ENCODE measurements at regions not wholly inside any gene's neighbourhood (a gene's known extent, or its start where the extent isn't known, plus 50 kb on each side); places are given as distances from the start of the nearest gene placed in this dataset.
"Not testable (repeated sequence)": the region's sequence is repeated elsewhere in the genome, so short reads cannot be mapped to it uniquely, and the experiment has no call there.

GRCh38 chr10:130350996-130351395 is 214.8 kb downstream of the GLRX3 start:
- Mint-ChIP-seq H3K4me3 (no peak overlapping the region), H3K36me3 (ENCODE audit: insufficient read depth) (no peaks in the 10 kb centered on the region), H3K4me1 (ENCODE audit: low read depth) (no peaks in the 10 kb centered on the region), H3K27me3 (ENCODE audit: low read depth) (no peaks in the 10 kb centered on the region), H3K9me3 (peaks cover 4% of the 10 kb centered on the region)
- ATAC-seq (no peak), DNase-seq (no peak)

GRCh38 chr10:130351466-130352290 is 215.5 kb downstream of the GLRX3 start:
- no peak for ATAC-seq
- Mint-ChIP-seq H3K27me3 (ENCODE audit: low read depth) (no peaks in the 10 kb centered on the region), H3K4me1 (ENCODE audit: low read depth) (no peaks in the 10 kb centered on the region), H3K36me3 (ENCODE audit: insufficient read depth) (no peaks in the 10 kb centered on the region), H3K9me3 (peaks cover 4% of the 10 kb centered on the region), H3K4me3 (no peak overlapping the region)
- DNase-seq = no peak

- Mint-ChIP-seq H3K27me3 (ENCODE audit: low read depth) (no peaks in the 10 kb centered on the region), H3K36me3 (ENCODE audit: insufficient read depth) (no peaks in the 10 kb centered on the region), H3K9me3 (peaks cover 4% of the 10 kb centered on the region), H3K4me3 (no peak overlapping the region), H3K4me1 (ENCODE audit: low read depth) (no peaks in the 10 kb centered on the region)
- DNase-seq (no peak), ATAC-seq (no peak)
Measured at GRCh38 chr10:130352291-130352645, 216.1 kb downstream of the GLRX3 start.

DNA sequence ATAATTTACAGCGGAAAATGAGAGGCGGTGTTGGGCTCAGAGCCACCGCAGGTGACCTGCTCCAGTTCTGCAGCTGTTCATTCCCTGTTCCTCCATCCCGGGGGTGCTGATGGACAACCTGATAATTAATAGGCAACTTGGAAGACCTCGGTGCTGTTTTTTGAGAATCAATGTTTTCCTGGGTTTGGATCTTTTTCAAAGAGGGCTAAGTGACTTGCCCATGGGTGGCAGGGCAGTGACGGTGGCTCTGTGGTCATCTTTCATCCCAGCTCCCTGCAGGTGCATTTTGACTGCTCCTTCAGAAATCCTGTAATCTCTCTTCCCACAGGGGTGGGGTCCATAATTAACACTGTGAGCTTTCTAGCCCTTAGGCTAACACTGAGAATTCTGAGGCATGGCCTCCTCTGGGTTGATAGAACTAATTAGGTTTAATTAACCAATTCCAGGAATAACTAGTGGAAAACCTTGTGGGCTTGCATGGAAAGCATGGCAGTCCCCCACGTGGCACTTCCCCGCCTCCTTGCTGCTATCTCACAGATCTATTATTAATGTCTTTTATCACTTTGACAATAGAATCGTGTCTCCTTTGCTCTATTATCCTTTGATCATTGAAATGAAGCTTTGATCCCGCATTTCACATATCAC is 217.9 kb downstream of the GLRX3 start:
- no peaks in the 10 kb centered on the region for H3K9me3 Mint-ChIP-seq
- H3K4me1 Mint-ChIP-seq (ENCODE audit: low read depth) = no peaks in the 10 kb centered on the region
- H3K36me3 Mint-ChIP-seq (ENCODE audit: insufficient read depth) = no peaks in the 10 kb centered on the region
- no peak overlapping the region for H3K4me3 Mint-ChIP-seq
- ATAC-seq (no peak), DNase-seq (no peak)
- H3K27me3 Mint-ChIP-seq (ENCODE audit: low read depth) = no peaks in the 10 kb centered on the region

DNA sequence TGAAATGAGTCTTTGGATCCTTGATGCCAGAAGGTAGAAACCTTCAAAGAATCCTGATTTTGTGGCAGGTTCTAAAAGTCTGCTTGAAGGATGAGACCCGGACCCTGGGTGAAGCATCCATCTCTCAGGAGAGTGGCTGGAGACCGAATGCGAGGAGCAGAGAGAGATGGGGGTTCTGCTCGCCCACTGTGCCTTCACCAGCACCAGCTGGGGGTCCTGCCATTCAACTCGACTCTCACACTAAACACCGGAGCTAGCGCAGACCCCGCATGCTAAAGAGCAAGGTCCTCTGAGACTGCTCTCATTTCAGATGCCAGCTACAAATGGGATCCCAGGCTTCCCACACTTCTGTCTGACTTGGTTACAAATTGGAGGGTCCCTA is 218.4 kb downstream of the GLRX3 start:
- Mint-ChIP-seq H3K4me3 (no peak overlapping the region), H3K9me3 (no peaks in the 10 kb centered on the region), H3K4me1 (ENCODE audit: low read depth) (no peaks in the 10 kb centered on the region), H3K27me3 (ENCODE audit: low read depth) (no peaks in the 10 kb centered on the region), H3K36me3 (ENCODE audit: insufficient read depth) (no peaks in the 10 kb centered on the region)
- no peak for DNase-seq
- no peak for ATAC-seq

- Mint-ChIP-seq H3K36me3 (ENCODE audit: insufficient read depth) (no peaks in the 10 kb centered on the region), H3K4me3 (no peak overlapping the region), H3K4me1 (ENCODE audit: low read depth) (no peaks in the 10 kb centered on the region), H3K9me3 (no peaks in the 10 kb centered on the region), H3K27me3 (ENCODE audit: low read depth) (no peaks in the 10 kb centered on the region)
- ATAC-seq (no peak), DNase-seq (no peak)
Measured at GRCh38 chr10:130354976-130355795, 219.0 kb downstream of the GLRX3 start.

GRCh38 chr10:130356429-130356828 is 220.2 kb downstream of the GLRX3 start:
- not testable (repeated sequence) for H3K36me3 Mint-ChIP-seq (ENCODE audit: insufficient read depth); H3K9me3 Mint-ChIP-seq; H3K4me1 Mint-ChIP-seq (ENCODE audit: low read depth); DNase-seq; H3K4me3 Mint-ChIP-seq; H3K27me3 Mint-ChIP-seq (ENCODE audit: low read depth); ATAC-seq

DNA sequence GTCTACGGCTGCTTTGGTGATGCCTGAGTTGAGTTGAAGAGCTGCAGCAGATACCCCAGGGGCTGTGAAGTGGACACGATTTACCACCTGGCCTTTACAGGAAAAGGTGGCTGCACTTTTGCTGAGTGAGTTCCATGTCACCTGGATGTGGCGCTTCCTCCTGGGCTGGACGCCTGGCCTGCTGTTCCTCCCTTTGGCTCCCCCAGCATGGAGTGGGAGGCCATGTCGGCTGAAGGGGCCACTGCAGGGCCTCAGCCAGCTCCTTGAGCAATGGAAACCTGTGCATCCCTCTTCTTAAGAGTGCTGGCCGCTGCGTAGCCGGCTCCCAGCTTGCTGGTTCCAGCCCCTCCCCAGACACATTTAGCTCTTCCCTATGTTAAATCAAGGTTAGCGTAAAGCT is 221.0 kb downstream of the GLRX3 start:
- ATAC-seq (no peak), DNase-seq (no peak)
- Mint-ChIP-seq H3K9me3 (no peaks in the 10 kb centered on the region), H3K4me1 (ENCODE audit: low read depth) (no peaks in the 10 kb centered on the region), H3K36me3 (ENCODE audit: insufficient read depth) (no peaks in the 10 kb centered on the region), H3K27me3 (ENCODE audit: low read depth) (no peaks in the 10 kb centered on the region), H3K4me3 (no peak overlapping the region)

DNA sequence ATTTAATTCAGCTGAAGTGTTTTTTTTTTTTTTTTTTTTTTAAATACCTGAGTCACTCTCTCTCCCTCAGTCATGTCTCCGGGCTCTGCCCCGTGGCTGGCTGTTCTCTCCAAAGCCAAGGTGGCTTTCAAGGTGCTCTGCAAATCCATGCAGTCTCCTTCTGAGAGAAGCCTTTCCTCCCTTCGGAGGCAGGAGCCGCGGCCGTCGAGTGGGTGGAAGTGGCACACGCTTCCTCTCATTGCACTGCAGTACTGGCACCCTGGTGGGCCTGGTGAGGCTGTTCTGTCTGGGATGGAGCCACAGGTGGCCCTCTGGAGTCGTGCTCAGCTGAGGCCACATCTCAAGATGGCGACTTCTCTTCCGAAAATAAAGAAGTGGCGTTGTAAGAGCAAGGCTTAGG is 221.8 kb downstream of the GLRX3 start:
- Mint-ChIP-seq H3K9me3 (no peaks in the 10 kb centered on the region), H3K36me3 (ENCODE audit: insufficient read depth) (no peaks in the 10 kb centered on the region)
- no peak for ATAC-seq

DNA sequence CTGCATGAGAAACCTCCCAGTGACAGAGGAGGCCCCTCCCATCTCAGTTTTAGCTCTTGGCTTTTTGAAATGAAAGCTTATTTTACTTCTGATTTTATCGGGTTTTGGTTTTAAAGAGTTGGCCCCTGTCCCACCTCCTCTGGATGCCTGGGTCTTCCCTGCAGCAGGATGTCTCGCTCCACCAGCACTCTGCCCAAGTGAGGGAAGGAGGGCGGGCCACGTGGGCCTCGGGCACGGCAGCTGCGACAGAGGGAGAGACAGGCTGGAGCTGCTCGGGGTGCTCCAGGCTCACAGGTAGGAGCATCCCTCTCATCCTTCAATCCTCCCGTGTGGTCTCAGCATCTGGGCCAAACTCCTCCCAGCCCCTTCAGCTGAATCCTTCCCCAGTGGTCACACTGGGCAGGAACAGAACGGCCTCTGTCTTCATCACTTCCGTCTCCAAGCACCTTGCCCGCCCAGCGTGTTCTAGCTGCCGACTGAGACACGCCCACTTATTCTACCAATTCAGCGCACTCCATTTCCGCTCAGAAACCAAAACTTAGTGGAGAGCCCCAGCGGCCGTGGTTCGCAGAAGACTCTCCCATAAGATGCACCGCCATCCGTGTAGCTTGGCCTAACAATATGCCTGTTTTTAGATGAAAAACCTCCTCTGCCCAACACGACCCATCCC is 222.9 kb downstream of the GLRX3 start:
- Mint-ChIP-seq H3K36me3 (ENCODE audit: insufficient read depth) (no peaks in the 10 kb centered on the region), H3K9me3 (no peaks in the 10 kb centered on the region), H3K27me3 (ENCODE audit: low read depth) (no peaks in the 10 kb centered on the region), H3K4me3 (no peak overlapping the region), H3K4me1 (ENCODE audit: low read depth) (no peaks in the 10 kb centered on the region)
- no peak for DNase-seq
- ATAC-seq = no peak

More for the DNA sequence above, 221.8 kb downstream of the GLRX3 start:
- Mint-ChIP-seq H3K4me1 (ENCODE audit: low read depth) (no peaks in the 10 kb centered on the region), H3K27me3 (ENCODE audit: low read depth) (no peaks in the 10 kb centered on the region), H3K4me3 (no peak overlapping the region)
- DNase-seq = no peak

DNA sequence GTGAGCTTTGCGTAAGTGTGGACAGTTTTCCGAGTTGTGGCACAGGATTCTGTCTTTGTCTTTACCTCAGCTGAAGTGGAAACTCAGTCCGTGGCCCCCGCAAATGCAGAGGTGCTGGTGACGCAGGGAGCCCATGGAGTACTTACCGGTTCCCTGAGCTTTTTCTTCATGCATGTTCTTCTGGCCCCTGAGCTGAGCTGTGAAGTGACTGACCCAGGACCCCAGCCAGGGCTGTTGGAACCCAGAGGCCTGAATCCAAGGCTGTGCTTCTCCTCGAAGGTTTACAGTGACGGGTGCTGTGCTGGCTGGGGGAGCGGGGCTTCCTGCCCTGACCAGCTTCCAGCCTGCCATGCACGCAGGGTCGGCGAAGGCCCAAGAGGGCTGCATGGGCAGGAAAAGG is 223.5 kb downstream of the GLRX3 start:
- H3K4me1 Mint-ChIP-seq (ENCODE audit: low read depth) = no peaks in the 10 kb centered on the region
- H3K27me3 Mint-ChIP-seq (ENCODE audit: low read depth) = no peaks in the 10 kb centered on the region
- no peak overlapping the region for H3K4me3 Mint-ChIP-seq
- no peaks in the 10 kb centered on the region for H3K36me3 Mint-ChIP-seq (ENCODE audit: insufficient read depth)
- H3K9me3 Mint-ChIP-seq = peaks cover 3% of the 10 kb centered on the region
- DNase-seq (no peak), ATAC-seq (no peak)

DNA sequence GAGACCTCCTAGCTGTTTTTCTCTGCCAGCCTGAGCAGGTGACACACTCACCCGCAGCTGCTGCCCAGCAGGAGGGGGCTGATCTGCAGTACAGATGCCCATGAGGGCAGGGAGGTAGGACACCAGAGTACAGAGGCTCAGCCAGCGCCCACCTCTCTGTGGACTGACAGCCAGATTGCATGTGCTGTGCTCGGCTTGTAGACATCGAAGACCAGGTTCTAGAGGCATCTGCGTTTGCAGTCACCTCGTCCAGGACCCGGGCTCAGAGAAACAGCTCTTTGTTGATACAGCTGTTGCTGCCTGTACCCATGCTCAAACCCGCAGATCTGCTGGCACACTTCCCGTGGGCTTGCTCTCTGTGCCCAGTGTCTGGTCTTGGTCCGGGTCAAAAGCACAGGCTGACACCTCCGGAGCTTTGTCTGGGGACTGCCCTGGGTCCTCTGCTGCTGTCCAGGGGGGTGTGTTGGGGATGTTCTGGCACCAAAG is 224.7 kb downstream of the GLRX3 start:
- no peaks in the 10 kb centered on the region for H3K27me3 Mint-ChIP-seq (ENCODE audit: low read depth)
- no peak for ATAC-seq
- H3K4me3 Mint-ChIP-seq = no peak overlapping the region
- H3K9me3 Mint-ChIP-seq = peaks cover 5% of the 10 kb centered on the region
- no peaks in the 10 kb centered on the region for H3K36me3 Mint-ChIP-seq (ENCODE audit: insufficient read depth)
- DNase-seq = no peak
- H3K4me1 Mint-ChIP-seq (ENCODE audit: low read depth) = no peaks in the 10 kb centered on the region

DNA sequence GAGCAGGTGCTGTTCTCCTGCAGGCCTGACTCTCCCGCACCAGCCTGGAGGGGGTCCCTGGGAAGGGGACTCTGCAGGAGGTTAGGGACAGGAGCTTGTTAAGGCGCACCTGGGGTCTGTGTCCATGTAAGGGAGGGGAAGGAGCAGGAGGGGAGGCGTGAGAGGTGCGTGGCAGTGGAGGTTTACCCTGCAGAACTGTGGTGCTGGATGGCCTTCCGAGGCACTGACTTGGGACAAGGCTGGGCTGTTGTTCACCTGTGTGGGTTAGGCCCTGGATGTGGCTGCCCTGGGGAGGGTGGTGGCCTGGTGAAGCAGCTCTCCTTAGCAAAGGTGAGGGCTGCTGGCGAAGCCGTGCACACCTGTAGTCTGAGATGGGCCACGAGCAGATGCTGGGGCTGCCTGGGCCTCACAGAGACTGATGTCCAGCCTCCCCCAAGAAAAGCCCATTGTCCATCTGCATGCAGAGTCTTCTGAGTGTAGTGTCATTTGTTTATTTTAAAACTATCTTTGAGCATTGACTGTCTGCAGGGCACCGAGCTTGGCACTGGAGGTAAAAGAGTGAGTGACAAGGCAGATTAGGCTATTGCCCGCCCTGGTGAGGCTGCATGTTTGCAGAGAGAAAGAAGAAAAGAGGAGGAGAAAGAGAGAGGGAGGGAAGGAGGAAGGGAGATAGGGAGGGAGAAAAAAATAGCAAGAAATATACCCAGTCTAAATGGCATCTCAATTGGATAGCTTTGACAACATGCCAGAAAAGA is 225.3 kb downstream of the GLRX3 start:
- peaks cover 6% of the 10 kb centered on the region for H3K9me3 Mint-ChIP-seq
- DNase-seq = no peak
- no peaks in the 10 kb centered on the region for H3K4me1 Mint-ChIP-seq (ENCODE audit: low read depth)
- H3K36me3 Mint-ChIP-seq (ENCODE audit: insufficient read depth) = no peaks in the 10 kb centered on the region
- no peaks in the 10 kb centered on the region for H3K27me3 Mint-ChIP-seq (ENCODE audit: low read depth)
- no peak overlapping the region for H3K4me3 Mint-ChIP-seq
- ATAC-seq = no peak

Data from activated T-cell treated with anti-CD3 and anti-CD28 coated beads, Interleukin-2, amount 50 U/mL, for 4 hours (primary cell).